Frontal cortex (tissue), 3 donors: ENCODE measurements at regions not wholly inside any gene's neighbourhood (a gene's known extent, or its start where the extent isn't known, plus 50 kb on each side); places are given as distances from the start of the nearest gene placed in this dataset.
"Not testable (repeated sequence)": the region's sequence is repeated elsewhere in the genome, so short reads cannot be mapped to it uniquely, and the experiment has no call there.

ENCODE experiments used
- DNase-seq, 2 donors: peaks; one replicate each; pipeline ENCODE4 v3.0.0; 2012; ENCODE audit warnings: low spot score in 2 of 2
- FAIRE-seq: peaks from 2 replicates; lab custom pipeline; 2012; peaks lifted over from hg19 to GRCh38; lab: Jason Lieb, UNC
- donor health status: control.
- donor health status: control.
- donor health status: control.

DNA sequence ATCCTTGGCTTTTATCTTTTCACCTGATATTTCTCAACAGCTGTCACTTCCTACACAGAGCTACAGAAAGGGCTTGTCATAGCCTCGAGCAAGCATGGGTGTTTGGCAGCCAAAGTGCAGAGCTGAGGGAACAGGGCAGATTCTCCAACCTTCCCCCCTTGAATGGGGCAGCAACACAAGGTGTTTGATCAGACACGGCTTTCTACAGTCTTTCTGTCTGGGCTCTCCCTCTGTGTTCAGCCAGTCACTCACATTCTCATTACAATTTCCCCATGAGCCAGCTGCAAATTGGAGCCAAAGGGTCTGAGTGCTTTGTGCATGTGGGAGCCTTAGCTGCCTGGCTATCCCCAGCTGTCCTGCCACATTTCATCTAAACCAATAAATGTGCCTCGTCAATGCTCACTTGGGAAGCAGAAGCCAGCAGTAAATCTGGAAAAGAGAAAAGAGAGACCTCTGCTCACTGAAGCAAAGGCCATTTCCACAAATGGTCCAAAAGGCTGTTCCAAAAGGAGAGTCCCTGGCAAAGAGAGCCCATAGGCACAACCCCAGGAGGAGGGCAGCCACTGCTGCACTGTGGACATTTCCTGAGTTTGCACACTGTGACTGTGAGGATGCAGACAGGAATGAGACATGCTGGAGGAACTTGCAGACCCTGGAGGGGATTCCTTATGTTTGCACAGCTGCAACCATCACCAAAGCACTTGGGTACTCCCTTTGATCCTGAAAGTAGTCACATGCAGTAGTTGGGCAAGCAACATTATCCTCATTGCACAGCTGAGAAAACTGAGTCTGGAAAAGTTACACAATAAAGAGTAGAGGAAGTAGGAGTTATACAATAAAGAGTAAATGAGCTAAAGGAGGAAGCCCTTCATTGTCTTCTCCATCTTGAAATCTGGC lies 186.8 kb downstream of the FAM181B start:
- FAIRE-seq (no peak), DNase-seq (no peak)

DNA sequence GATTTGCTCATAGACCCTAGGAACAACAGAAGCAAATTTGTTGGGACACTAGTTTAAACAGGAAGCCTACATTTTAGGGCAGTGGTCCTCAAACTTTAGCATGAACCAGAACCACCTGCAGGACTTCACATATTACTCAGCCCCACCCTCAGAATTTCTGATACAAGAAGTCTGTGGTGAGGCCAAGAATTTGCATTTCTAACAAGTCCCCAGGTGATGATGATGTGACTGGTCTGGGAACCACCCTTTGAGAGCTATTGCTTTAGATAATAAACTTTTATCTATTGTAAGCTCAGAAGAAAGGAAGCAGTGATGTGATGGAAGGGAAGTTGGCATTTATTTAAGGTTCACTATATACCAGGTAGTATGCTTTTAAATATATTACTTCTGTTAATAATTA lies 194.0 kb downstream of the FAM181B start:
- no peak for DNase-seq
- FAIRE-seq = no peak

DNA sequence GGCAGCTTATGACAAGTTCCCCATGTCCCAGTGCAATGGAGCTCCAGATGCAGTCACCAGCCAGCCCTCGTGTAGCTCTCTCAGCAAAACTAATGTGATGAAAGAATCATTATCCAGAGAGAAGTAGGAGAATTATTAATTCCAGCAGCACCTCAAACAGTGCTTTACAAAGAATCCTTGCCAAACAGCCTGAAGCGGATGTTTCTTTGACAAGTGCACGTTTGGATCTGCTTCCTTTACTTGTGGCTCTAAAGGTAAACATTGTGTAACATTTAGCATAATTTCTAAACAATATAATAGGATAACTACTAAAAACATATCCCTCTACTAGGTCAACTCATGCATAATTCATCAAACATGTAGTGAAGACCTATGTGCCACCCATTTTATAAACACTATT lies 197.0 kb downstream of the FAM181B start:
- FAIRE-seq = no peak
- no peak for DNase-seq

DNA sequence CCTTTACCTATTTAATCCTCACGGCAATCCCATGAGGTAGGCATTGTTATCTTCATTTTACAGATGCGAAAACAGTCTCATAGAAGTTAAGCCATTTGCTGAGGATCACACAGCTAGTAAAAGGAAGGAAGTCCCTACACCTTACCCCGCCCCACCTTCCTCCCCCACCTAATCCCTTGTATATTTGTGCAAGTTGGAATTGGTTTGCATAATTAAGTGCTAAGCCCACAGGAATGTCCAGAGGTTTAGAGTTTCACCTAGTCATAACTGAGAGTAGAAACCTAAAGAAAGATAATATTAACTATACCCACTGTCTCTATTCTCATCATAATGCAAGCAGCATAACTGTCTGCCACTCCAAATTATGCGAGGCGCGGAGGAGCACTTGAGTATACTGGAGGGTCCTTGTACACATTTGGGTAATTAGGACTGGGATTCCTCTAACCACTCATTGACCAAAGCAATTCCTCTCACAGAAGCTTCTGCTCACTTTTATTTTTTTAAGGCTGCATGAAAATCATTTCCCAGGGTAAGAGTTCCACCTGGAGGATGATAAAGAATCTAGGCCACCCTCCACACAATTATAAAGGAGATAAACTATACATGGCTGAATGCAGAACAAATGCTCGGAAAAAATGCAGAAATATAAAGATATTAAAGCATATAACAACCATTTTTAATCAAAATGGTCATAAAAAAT lies 199.9 kb downstream of the FAM181B start:
- DNase-seq = no peak
- no peak for FAIRE-seq

DNA sequence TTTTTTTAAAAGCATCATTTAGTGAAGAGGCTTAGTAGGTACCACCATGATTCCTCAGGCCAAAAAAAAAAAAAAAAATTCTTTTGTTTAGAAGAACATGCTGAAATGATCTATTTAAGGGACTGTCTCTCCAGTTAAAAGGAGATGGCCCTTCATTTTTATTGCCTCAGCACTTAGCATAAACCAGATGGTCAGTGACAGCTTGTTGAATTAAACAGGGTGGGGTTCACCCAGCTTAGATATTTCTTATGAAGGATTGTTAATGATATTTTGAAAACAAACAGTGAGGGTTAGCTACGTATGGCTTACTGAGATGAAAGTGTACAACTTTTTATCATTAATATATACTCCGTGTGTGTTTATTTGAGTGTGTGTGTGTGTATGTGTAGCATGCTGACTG lies 203.7 kb downstream of the FAM181B start:
- FAIRE-seq = no peak
- DNase-seq = no peak

DNA sequence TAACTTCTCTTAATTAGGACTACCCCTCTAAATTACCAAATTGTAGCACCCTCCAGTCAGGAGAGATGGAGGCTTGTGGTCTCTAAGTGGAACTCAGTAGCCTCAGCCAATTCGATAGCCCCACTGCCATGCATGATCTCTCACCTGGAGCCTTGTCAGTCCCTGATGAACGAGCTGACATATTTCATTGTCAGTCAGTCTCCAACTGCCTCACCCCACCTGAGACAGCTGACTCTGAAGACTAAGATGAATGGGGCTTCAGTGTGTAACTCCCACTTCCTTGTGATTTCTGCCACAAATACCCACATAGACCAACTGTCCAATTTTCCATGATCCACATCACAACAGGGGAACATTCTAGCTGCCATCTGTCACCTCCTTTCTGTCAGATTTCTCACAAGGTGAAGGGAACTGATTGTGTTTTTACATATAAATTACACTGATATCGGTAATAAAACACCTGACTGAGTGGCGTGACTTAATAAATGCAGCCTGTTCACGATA lies 206.5 kb downstream of the FAM181B start:
- FAIRE-seq (no peak), DNase-seq (no peak)

DNA sequence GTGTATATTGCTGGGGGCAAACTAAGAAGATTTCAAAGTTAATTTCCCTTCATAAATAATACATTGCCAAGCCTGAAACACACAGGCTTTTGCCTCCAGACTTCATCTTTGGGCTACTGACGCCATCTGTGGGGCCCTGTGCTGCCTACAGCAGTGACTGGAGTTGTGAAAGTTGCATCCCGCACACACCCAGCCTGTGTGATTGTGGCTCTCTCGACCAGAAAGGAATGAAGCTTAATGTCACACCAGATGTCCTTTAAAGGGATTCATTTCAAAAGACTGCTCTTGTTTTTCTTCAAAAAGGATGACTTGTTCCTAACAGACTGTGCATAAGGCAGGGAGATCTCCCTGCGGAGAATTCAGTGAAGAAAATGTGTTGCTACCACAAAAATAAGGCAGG lies 210.5 kb downstream of the FAM181B start:
- no peak for DNase-seq
- no peak for FAIRE-seq

DNA sequence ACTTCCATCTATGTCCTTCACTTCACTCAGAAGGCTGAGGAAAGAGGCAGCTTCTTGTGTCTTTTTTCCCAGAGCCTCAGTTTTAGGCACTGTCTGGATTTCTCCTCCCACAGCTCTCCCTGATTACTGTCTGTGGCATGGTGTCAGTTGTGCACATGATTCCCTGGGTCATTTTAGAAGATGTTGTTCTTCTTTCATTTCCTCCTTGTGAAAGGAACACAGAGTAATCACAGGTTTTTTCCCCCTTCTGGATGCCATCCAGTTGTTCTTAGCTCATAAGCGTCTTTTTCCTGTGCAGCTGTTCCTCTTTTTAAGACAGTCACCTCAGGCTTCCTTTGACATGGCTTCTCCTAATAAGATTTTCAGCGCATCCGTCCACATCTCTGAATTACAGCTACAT lies 212.2 kb downstream of the FAM181B start:
- DNase-seq (no peak), FAIRE-seq (no peak)

DNA sequence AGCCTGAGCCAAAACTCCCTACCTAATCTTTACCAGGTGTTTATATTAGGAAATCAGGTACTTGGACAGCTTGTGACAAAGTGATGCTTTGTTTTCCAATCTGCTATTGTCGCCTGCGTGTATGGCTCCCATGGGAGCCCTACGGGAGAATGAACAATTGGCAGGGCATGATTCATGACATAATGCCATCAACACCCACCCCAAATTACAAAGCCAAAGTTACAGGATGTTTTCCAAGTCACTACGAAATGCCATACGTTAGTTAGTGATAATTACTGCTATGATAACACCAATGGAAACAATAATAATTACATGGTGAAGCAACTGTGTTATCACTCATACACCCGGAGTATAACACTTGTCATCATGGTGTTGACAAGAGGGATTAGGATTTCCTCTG lies 226.4 kb downstream of the FAM181B start:
- no peak for FAIRE-seq

DNA sequence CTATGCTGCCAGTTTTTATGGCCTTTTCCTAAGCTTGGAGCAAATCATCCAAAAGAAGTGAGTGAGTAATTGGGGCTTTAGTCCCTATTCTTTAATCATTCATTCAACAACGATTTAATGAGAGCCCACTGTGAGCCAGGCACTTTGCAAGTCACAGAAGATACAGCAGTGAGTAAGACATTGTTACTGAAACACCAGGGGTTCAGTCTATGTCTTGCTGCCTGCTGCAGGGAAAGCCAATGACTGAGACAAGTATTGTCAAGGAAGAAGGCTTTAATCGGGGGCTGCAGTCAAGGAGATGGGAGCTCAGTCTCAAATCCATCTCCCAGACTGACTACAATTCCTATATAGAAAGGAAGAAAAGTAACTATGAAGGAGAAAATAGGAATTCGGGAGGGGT lies 228.3 kb downstream of the FAM181B start:
- FAIRE-seq (no peak), DNase-seq (no peak)

More for the DNA sequence above, 226.4 kb downstream of the FAM181B start:
- no peak for DNase-seq

DNA sequence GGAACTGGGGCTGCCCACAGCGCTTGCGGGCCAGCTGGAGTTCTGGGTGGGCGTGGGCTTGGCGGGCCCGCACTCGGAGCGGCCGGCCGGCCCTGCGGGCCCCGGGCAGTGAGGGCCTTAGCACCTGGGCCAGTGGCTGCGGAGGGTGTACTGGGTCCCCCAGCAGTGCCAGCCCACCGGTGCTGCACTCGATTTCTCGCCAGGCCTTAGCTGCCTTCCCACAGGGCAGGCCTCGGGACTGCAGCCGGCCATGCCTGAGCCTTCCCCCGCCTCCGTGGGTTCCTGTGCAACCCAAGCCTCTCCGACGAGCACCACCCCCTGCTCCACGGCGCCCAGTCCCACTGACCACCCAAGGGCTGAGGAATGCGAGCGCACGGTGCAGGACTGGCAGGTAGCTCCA lies 232.5 kb downstream of the FAM181B start:
- not testable (repeated sequence) for FAIRE-seq, DNase-seq

DNA sequence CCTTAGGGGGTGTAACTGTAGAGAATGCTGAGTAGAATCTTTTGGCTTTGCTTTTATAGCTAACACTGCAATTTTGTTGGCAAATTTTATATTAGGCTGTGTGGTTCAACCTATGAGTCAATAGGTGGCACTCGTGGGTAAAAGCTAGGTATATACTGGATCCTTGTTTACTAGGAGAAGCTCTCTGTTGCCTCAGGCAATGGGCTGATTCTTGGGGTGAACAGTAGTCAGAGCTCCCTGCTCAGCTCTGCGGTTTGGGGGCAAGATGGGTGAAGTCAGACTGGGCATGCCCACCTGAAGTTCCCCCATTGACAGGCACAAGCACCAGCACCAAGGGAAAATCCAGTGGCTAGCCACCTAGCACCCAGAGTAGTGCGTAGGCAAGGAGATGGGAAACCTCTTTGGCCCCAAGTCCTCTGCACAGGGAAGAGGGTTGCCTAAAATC lies 238.7 kb downstream of the FAM181B start:
- FAIRE-seq (no peak), DNase-seq (no peak)

DNA sequence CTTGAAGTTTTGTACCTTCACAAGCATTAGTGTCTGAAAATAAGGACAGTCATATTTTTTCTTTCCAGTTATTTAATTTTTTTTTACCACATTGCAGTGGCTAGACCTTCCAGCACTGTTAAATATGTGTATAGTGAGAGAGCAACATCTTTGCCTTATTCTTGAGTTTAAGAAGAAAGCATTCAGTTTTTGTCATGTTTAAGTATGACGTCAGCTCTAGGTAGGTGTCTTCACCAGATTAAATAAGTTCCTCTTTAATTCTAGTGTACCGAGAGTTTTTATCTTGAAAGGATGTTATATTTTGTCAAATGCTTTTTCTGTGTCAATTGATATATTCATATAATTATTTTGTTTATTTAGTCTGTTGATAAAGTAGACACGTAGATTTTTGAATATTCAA lies 258.8 kb downstream of the FAM181B start:
- FAIRE-seq (peak; percentile 10), DNase-seq (no peak)

DNA sequence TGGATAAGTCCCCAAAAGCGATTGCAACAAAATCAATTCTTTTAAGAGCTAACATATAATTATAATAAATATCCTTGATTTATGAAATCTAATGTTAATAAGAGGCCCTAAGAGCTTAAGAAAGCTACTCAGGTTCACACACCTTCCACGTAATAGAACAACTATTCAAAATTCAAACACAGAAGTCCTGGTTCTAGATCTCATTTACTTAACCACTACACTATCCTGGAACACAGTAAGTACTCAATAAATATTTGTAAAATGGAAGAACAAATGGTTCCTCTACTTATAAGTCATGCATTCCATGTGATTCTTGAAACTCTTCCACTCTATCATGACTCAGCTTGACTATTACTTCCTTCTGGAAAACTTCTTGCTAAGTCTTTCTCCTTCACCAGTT lies 268.2 kb downstream of the FAM181B start:
- no peak for DNase-seq
- FAIRE-seq = no peak

DNA sequence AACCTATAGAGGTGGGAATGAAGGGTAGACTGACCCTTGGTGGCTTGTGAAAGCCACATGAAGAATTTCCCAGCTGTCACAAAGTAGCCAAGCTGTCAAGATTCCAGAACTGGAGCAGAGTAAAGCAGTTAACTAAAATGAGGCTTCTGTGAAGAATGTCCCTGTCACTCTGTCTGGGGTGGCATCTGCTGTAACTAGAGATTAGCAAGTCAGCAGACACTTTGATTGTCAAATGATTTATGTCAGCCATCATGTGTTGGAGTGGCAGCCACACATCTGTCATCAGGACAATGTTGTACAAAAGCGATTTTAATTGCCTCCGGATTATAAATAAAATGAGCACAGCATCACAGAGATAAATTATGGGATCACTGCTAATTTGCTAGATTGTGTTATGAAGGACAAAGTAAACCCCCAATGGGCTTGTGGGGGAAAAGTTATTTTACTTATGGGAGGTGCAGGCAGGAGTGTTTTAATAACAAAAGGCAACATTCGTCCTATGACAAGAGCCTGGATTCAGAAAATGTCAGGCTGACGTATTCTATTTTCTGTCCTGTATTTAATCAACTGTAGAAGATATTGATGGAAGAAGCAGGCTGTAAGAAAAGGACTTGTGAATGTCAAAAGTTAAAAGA lies 270.9 kb downstream of the FAM181B start:
- FAIRE-seq (no peak), DNase-seq (no peak)

DNA sequence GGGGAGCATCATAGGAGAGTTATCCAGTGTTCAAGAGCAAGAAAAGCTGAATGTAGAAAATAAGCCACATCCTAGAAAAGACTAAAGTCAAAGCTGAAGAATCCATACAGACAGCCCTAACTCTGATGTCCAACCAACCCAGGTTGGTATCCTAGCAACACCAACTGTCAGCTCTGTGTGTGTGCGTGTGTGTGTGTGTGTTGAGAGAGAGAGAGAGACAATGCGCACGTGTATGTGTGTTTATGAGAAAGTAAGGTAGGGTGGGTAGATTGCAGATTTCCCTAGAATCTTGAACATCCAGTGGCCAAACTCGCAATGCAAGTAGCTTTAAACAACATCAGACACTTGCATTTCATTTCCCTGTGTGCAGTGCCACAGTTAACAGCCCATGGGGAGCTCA lies 274.9 kb downstream of the FAM181B start:
- DNase-seq = no peak

DNA sequence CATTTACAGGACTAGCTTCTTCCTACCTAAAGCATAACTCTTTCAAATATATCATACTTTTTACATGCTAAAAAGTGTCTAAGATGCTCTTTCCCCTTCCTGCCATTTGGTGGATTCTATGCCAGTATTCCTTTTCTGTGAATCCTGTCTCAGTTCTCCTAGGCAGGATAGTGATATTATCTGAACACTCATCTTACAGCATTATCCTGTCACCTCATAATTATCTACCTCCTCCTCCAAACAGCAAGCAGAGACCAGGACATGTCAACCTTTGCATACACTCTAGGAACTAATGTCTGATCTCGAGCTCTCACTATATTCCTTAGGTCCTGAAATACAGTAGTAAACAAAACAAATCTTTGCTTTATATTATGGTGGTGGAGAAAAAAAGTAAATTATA lies 275.5 kb downstream of the FAM181B start:
- FAIRE-seq = no peak
- DNase-seq = no peak

More for the DNA sequence above, 274.9 kb downstream of the FAM181B start:
- no peak for FAIRE-seq

DNA sequence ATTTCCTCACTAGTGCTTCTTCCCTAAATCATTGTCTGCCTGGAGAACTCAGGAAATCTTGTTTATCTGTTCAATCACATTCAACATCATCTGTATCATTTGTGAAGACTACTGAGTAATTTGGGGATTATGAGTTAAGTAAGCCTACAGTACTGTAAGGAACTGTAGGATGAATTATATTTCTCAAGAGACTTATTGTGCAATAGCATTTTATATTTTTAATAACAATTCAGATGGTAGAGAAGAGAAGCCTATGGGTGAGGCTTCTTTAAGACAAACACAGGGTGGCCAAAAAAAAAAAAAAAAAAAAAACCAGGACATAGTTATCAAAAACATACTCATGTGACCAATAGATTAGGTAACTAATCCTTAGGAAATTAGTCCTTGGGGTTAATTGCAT lies 282.7 kb downstream of the FAM181B start:
- FAIRE-seq (no peak), DNase-seq (no peak)

DNA sequence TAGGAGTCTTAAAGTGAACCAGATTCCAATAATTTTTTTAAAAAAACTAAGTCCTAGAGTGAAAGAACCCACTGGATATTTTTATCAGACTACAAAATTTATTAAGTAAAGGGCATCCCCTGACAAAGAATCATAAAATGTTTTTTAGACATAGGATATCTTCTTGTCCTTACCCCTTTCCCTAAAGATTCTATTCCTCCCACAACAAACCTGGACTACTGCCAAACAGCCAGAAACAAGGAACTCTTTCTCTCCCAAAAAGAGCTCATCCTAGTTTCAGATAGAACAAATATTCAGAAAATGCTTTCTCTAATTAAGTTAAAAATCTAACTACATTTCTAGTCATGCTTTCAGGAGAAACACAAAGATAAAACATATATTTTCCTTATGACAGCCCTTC lies 327.1 kb downstream of the FAM181B start:
- no peak for FAIRE-seq

DNA sequence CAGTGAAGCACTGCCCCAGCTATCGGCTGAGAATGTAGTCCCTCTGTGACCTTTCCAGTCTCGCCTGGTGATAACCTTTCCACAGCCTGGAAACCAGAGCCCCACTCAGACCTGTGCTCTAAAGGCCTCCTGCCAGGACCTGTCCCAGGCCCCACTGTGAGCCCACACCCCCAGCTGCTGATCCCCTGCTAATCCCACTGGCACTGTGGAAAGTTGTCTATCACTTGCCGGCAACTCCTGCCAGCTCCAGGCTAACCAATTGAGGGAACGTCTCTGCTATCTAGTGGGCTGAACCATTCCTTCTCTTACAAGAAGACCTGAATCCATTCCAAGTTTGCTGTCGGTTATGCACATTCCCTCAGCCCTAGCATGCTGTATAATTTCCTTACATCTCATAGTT lies 328.2 kb downstream of the FAM181B start:
- no peak for FAIRE-seq
- DNase-seq = no peak

More for the DNA sequence above, 327.1 kb downstream of the FAM181B start:
- DNase-seq = no peak

DNA sequence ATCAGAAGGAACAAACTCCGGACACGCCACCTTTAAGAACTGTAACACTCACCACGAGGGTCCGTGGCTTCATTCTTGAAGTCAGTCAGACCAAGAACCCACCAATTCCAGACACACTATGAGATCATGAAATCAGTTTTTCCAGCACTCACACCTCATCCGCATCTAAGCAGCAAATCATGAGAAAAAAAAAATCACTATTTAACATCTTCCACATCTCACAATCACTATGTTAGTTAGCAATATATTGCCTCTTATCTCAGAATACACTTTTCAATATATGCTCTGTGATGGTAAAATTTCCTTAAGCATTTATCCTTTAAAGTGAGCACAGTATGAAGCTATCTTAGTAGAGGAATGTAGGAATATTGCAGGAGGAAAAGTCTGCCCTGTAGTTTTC lies 328.7 kb downstream of the FAM181B start:
- no peak for DNase-seq
- FAIRE-seq = no peak
